ENCODE measurements at regions not wholly inside any gene's neighbourhood (a gene's known extent, or its start where the extent isn't known, plus 50 kb on each side); places are given as distances from the start of the nearest gene placed in this dataset.

DNA sequence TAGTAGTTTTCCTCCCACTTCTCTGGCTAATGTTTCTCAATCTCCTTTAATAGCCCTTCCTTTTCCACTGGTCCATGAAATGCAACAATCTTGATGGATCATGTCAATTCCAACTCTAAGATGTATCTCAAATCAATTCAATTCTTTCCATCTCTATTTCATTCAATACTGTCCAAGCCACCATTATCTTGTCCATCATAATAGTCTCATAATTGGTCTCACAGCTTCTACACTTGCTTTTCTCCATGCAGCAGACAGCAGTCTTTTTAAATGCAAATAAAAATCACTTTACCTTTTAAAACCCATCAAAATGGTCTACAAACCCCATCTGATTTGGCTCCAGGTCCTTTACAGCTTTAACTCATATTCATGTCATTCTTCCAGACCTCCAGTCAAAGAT, 226.6 kb downstream of the EPHA4 start:
- CTCF ChIA-PET: no interaction called here

DNA sequence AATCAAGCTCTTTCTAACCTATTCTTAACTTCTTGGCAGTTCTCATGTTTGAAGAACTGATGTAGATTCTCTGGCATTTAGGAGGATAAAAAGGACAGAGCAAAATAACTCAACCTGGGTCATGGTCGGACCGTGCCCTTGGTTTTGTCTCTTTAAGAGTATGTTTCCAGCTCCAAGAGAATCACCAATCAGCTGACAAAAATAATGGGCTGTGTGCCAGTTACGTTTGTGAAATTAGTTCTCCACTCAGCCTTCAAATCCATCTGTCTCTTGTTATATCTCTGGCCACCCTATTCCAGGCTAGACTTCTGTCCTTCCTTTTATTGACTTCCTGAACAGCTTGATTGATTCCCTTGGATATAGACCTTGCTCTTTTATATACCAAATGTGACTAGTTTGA, 225.7 kb downstream of the EPHA4 start:
- POLR2A ChIA-PET: no interaction called here
- CTCF ChIA-PET: no interaction called here

More for the DNA sequence above, 226.6 kb downstream of the EPHA4 start:
- POLR2A ChIA-PET: no interaction called here

DNA sequence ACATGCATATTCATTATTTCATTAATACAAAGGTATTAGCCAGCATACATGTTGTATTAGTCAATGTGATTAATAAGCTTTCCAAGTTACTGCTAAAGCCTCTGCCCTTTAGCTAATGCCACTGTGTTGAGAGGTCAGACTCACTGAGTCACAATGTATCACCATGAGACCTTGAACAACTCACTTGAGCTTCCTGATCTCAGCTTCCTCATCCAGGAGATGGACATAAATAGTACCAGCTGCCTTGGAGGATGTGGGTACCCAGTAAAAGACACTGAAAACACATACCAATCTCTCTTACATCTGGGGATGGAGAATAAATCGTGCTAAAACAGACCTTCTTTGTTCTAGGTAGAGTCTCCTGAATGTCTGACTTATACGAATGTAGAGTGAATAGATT, 224.6 kb downstream of the EPHA4 start:
- CTCF ChIA-PET: no interaction called here

DNA sequence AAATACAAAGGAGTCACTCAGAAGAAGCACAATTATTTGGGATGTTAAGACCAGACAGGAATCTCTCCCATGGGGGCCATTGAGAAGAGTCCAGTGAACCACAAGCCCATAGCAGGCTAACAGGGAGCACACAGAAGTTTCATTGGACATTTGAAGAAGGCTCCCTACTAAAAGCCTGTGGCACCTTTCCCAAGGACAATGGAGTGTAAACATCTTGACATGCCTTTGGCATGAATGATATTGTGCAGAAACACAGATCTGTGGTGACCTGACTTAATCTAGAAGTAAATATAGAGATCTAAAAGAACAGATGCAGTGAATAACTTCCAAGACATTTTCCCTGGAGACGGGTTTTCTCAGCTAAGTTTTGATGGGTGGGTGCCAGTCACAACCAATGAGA, 221.5 kb downstream of the EPHA4 start:
- CTCF ChIA-PET: no interaction called here
- POLR2A ChIA-PET: no interaction called here

More for the DNA sequence above, 224.6 kb downstream of the EPHA4 start:
- POLR2A ChIA-PET: no interaction called here

DNA sequence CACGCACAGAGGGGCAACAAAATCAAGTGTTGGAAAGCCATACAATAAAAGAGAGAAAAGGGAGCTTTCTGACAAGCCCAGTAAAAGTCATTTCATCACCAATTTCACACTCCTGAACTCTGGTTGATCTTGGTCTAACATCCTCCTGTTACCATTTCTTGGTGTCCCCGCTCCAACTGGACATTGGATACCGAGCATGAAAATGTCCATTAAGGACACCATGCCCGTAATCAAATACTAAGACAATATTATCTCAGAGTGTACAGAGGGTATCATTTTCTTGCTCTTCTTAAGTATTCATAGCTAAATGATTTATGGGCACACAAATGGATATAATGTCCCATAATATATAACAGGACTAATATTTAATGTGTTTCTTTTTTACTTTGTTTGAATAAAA, 218.9 kb downstream of the EPHA4 start:
- CTCF ChIA-PET: interaction anchor here (0.9 kb wide), 1 partner anchor 142 kb away, joined by 3 read pairs; no protein-coding TSS in a partner anchor

GRCh38 chr2:221360312-221360711, 211.8 kb downstream of the EPHA4 start:
- POLR2A ChIA-PET: no interaction called here

More for the DNA sequence above, 218.9 kb downstream of the EPHA4 start:
- POLR2A ChIA-PET: no interaction called here

GRCh38 chr2:221360742-221361141, 211.4 kb downstream of the EPHA4 start:
- CTCF ChIA-PET: no interaction called here
- POLR2A ChIA-PET: no interaction called here

More at GRCh38 chr2:221360312-221360711, 211.8 kb downstream of the EPHA4 start:
- CTCF ChIA-PET: no interaction called here

DNA sequence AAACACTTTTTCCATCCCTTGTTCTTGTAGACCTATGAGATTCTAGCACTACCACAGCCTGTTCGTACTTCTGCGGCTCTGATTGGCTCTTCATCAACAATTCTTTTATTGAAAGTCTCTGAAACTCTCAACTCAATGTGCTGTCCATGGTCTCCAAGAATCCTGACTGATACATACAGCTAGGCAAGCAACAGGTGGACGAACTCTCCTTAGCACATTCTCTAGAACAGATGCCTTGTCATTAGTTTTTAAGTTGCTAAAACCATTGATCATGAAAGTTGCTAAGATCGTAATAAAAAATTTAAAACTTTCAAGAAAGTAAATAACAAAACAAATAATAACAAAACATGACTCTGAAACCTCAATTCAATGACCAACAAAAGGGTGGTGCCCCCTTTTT, 210.5 kb downstream of the EPHA4 start:
- POLR2A ChIA-PET: no interaction called here
- CTCF ChIA-PET: no interaction called here

- POLR2A ChIA-PET: no interaction called here
- CTCF ChIA-PET: no interaction called here
Observed at GRCh38 chr2:221364672-221365071, 207.4 kb downstream of the EPHA4 start.
